ENCODE measurements at regions not wholly inside any gene's neighbourhood (a gene's known extent, or its start where the extent isn't known, plus 50 kb on each side); places are given as distances from the start of the nearest gene placed in this dataset.

- peaks cover 73% of the 10 kb centered on the region for H3K4me1 Mint-ChIP-seq
- CTCF ChIA-PET, result no interaction called here
- DNase-seq (ENCODE audit: low spot score), result no peak
- TF ChIP-seq ZNF138 (CRISPR knock-in tag; conservative IDR thresholded peaks at IDR 0.05) (no peak), CBFB (CRISPR knock-in tag; IDR thresholded peaks at IDR 0.05; ENCODE audit: low read depth) (no peak), JAZF1 (CRISPR knock-in tag; IDR thresholded peaks at IDR 0.05) (no peak), PREB (CRISPR knock-in tag; IDR thresholded peaks at IDR 0.05; ENCODE audit: borderline replicate concordance) (no peak), ZNF396 (CRISPR knock-in tag; IDR thresholded peaks at IDR 0.05; ENCODE audit: borderline replicate concordance) (no peak), ATF1 (CRISPR knock-in tag; IDR thresholded peaks at IDR 0.05) (no peak)
- no peaks in the 10 kb centered on the region for H3K27me3 Mint-ChIP-seq (ENCODE audit: low read depth)
- ATAC-seq, result no peak
- peaks cover 5% of the 10 kb centered on the region; the same call in 1 of the 2 replicates for H3K36me3 Mint-ChIP-seq
- peaks cover 8% of the 10 kb centered on the region for H3K9me3 Mint-ChIP-seq
- POLR2A ChIA-PET, result no interaction called here
- H3K4me3 Mint-ChIP-seq, result no peak overlapping the region
- no peak overlapping the region for H3K27ac Mint-ChIP-seq
These were observed 243.7 kb downstream of the CD83 start for GRCh38 chr6:14361297-14361696.

- Mint-ChIP-seq H3K27me3 (ENCODE audit: low read depth) (no peaks in the 10 kb centered on the region), H3K9me3 (peaks cover 8% of the 10 kb centered on the region), H3K4me1 (peaks cover 79% of the 10 kb centered on the region), H3K4me3 (no peak overlapping the region), H3K27ac (no peak overlapping the region), H3K36me3 (peaks cover 5% of the 10 kb centered on the region; the same call in 1 of the 2 replicates)
- POLR2A ChIA-PET, result no interaction called here
- no peak for ATAC-seq
- CTCF ChIA-PET, result no interaction called here
- no peak for DNase-seq (ENCODE audit: low spot score)
- TF ChIP-seq PREB (CRISPR knock-in tag; IDR thresholded peaks at IDR 0.05; ENCODE audit: borderline replicate concordance) (no peak), E2F5 (CRISPR knock-in tag; IDR thresholded peaks at IDR 0.05) (no peak), ARID4B (CRISPR knock-in tag; IDR thresholded peaks at IDR 0.05; ENCODE audit: borderline replicate concordance) (no peak), ZNF219 (CRISPR knock-in tag; IDR thresholded peaks at IDR 0.05; ENCODE audit: borderline replicate concordance) (no peak), CREB1 (CRISPR knock-in tag; IDR thresholded peaks at IDR 0.05) (no peak), GABPB1 (CRISPR knock-in tag; IDR thresholded peaks at IDR 0.05) (no peak), ZNF512 (CRISPR knock-in tag; IDR thresholded peaks at IDR 0.05; ENCODE audit: borderline replicate concordance) (no peak), TEAD4 (CRISPR knock-in tag; IDR thresholded peaks at IDR 0.05) (no peak)
- TF ChIP-seq, protein P1, sequence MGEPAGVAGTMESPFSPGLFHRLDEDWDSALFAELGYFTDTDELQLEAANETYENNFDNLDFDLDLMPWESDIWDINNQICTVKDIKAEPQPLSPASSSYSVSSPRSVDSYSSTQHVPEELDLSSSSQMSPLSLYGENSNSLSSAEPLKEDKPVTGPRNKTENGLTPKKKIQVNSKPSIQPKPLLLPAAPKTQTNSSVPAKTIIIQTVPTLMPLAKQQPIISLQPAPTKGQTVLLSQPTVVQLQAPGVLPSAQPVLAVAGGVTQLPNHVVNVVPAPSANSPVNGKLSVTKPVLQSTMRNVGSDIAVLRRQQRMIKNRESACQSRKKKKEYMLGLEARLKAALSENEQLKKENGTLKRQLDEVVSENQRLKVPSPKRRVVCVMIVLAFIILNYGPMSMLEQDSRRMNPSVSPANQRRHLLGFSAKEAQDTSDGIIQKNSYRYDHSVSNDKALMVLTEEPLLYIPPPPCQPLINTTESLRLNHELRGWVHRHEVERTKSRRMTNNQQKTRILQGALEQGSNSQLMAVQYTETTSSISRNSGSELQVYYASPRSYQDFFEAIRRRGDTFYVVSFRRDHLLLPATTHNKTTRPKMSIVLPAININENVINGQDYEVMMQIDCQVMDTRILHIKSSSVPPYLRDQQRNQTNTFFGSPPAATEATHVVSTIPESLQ (CRISPR knock-in tag; IDR thresholded peaks at IDR 0.05), result no peak
- TF ChIP-seq, protein P2, sequence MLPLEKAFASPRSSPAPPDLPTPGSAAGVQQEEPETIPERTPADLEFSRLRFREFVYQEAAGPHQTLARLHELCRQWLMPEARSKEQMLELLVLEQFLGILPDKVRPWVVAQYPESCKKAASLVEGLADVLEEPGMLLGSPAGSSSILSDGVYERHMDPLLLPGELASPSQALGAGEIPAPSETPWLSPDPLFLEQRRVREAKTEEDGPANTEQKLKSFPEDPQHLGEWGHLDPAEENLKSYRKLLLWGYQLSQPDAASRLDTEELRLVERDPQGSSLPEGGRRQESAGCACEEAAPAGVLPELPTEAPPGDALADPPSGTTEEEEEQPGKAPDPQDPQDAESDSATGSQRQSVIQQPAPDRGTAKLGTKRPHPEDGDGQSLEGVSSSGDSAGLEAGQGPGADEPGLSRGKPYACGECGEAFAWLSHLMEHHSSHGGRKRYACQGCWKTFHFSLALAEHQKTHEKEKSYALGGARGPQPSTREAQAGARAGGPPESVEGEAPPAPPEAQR (CRISPR knock-in tag; IDR thresholded peaks at IDR 0.05), result no peak
- TF ChIP-seq, protein P3, sequence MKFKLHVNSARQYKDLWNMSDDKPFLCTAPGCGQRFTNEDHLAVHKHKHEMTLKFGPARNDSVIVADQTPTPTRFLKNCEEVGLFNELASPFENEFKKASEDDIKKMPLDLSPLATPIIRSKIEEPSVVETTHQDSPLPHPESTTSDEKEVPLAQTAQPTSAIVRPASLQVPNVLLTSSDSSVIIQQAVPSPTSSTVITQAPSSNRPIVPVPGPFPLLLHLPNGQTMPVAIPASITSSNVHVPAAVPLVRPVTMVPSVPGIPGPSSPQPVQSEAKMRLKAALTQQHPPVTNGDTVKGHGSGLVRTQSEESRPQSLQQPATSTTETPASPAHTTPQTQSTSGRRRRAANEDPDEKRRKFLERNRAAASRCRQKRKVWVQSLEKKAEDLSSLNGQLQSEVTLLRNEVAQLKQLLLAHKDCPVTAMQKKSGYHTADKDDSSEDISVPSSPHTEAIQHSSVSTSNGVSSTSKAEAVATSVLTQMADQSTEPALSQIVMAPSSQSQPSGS (CRISPR knock-in tag; IDR thresholded peaks at IDR 0.05; ENCODE audit: borderline replicate concordance, low read depth), result no peak
These were observed 244.5 kb downstream of the CD83 start for GRCh38 chr6:14361956-14362587.
